CD4-positive, alpha-beta T cell (primary cell): ENCODE measurements at regions not wholly inside any gene's neighbourhood (a gene's known extent, or its start where the extent isn't known, plus 50 kb on each side); places are given as distances from the start of the nearest gene placed in this dataset.

ENCODE experiments used
- ATAC-seq: fragments of 200-7000 bp; cut with Tn5 transposase; one replicate; pipeline ENCODE4 v1.10.0; 2022; ENCODE audit warnings: mild to moderate bottlenecking; ENCODE audit not compliant: poor library complexity
- CTCF ChIA-PET: fragments of 350-600 bp; sonication (Branson Sonifier 250); formaldehyde crosslinking; loops from one replicate; lab custom pipeline; 2021; ENCODE audit warnings: antibody characterized with exemption, inconsistent platforms; lab: Charles Lee
- POLR2A ChIA-PET: fragments of 350-600 bp; sonication (Branson Sonifier 250); formaldehyde crosslinking; loops from one replicate; lab custom pipeline; 2021; ENCODE audit warnings: antibody characterized with exemption, inconsistent platforms; lab: Charles Lee
- DNase-seq, 14 experiments: peaks; one replicate each; pipeline ENCODE4 v3.0.0-alpha.2; 2013 to 2020; ENCODE audit warnings: mixed read lengths in 2 of 14
- H3K27ac ChIP-seq, 2 donors: one replicate each; pipeline versions ENCODE4 v1.5.1 to v1.7.0; 2013; ENCODE audit warnings: low read length in 2 of 2, low read depth in 1 of 2, mild to moderate bottlenecking in 1 of 2
- H3K27me3 ChIP-seq, 2 experiments: 1 replicate in 1 of 2; 2 replicates in 1 of 2; pipeline versions ENCODE4 v1.6.1 to v1.7.0; 2013; ENCODE audit warnings: low read length in 2 of 2, control low read depth in 1 of 2, mild to moderate bottlenecking in 1 of 2, moderate library complexity in 1 of 2; ENCODE audit not compliant: insufficient read depth in 2 of 2, control insufficient read depth in 1 of 2
- H3K36me3 ChIP-seq: one replicate; pipeline ENCODE4 v1.6.1; 2013; ENCODE audit warnings: low read length, control low read depth; ENCODE audit not compliant: insufficient read depth
- H3K4me1 ChIP-seq: one replicate; pipeline ENCODE4 v1.6.1; 2013; ENCODE audit warnings: low read length, control low read depth; ENCODE audit not compliant: insufficient read depth
- H3K4me3 ChIP-seq: one replicate; pipeline ENCODE4 v1.5.1; 2013; ENCODE audit warnings: mild to moderate bottlenecking, low read length, moderate library complexity
- H3K9me3 ChIP-seq, 2 experiments: 1 replicate in 1 of 2; 2 replicates in 1 of 2; pipeline versions ENCODE4 v1.6.1 to v1.7.0; 2013; ENCODE audit warnings: low read length in 2 of 2, mild to moderate bottlenecking in 2 of 2, control low read depth in 1 of 2, moderate library complexity in 1 of 2; ENCODE audit not compliant: control insufficient read depth in 1 of 2, insufficient read depth in 1 of 2
- H3K27ac Mint-ChIP-seq: one replicate; pipeline ENCODE4 v1.8.0; 2020; ENCODE audit warnings: mixed read lengths
- H3K27me3 Mint-ChIP-seq: one replicate; pipeline ENCODE4 v1.8.0; 2021; ENCODE audit warnings: mixed read lengths
- H3K36me3 Mint-ChIP-seq: one replicate; pipeline ENCODE4 v1.8.0; 2021; ENCODE audit warnings: low read depth, mixed read lengths
- H3K4me1 Mint-ChIP-seq: one replicate; pipeline ENCODE4 v1.8.0; 2021; ENCODE audit warnings: low read depth, mixed read lengths
- H3K4me3 Mint-ChIP-seq: one replicate; pipeline ENCODE4 v1.8.0; 2020; ENCODE audit warnings: mild to moderate bottlenecking, mixed read lengths
- H3K9me3 Mint-ChIP-seq: one replicate; pipeline ENCODE4 v1.8.0; 2020; ENCODE audit warnings: mixed read lengths
- CTCF ChIP-seq: fragments of 200-600 bp; IDR thresholded peaks from one replicate; pipeline ENCODE4 v1.8.0; 2022; ENCODE audit warnings: antibody characterized with exemption, mild to moderate bottlenecking
- intact Hi-C, 2 experiments: fragments of 100-400 bp; cut with DNase I in 1 of 2; cut with micrococcal nuclease in 1 of 2; formaldehyde crosslinking; loops; one replicate each; pipeline versions ENCODE4 v1.15.1 to v1.9.0; 2023 to 2025; cut with DNase I, micrococcal nuclease

GRCh38 chr13:57326532-57326931 is 159.5 kb downstream of the PRR20E start:
- H3K27me3 ChIP-seq: no peaks in the 10 kb centered on the region
- Mint-ChIP-seq H3K36me3 (no peaks in the 10 kb centered on the region), H3K9me3 (peaks cover 2% of the 10 kb centered on the region), H3K4me3 (no peak overlapping the region), H3K27me3 (no peaks in the 10 kb centered on the region), H3K4me1 (no peaks in the 10 kb centered on the region), H3K27ac (no peak overlapping the region)
- TF ChIP-seq CTCF: no peak
- intact Hi-C loops: no loop called here
- no peak overlapping the region for H3K4me3 ChIP-seq
- ATAC-seq (no peak), DNase-seq (no peak)
- no peaks in the 10 kb centered on the region for H3K4me1 ChIP-seq
- H3K9me3 ChIP-seq: no peaks in the 10 kb centered on the region
- H3K27ac ChIP-seq: no peak overlapping the region
- ChIA-PET CTCF (no interaction called here), POLR2A (no interaction called here)
- H3K36me3 ChIP-seq: no peaks in the 10 kb centered on the region

GRCh38 chr13:57340878-57341277 is 173.9 kb downstream of the PRR20E start:
- H3K36me3 Mint-ChIP-seq: no peaks in the 10 kb centered on the region

DNA sequence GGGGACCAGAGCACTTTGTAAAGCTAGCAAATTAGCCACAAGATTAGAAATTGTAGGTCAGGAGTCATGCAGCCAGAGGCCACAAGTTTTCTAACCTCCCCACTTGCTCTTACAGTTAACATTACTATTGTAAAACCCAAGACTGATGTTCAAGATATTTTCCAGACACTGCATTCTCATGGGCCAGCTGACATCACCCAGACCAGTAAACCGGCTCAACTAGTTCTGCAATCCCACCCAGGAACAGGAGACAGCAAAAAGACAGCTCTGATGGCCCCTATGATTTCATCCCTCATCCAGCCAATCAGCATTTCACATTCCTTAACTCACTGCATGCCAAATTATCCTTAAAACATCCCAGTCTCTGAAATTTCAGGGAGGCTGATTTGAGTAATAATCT is 178.5 kb downstream of the PRR20E start:
- intact Hi-C loops: no loop called here
- H3K36me3 Mint-ChIP-seq: no peaks in the 10 kb centered on the region

More at GRCh38 chr13:57340878-57341277, 173.9 kb downstream of the PRR20E start:
- Histone ChIP-seq H3K4me3 (no peak overlapping the region), H3K9me3 (no peaks in the 10 kb centered on the region), H3K4me1 (no peaks in the 10 kb centered on the region), H3K27ac (no peak overlapping the region), H3K36me3 (no peaks in the 10 kb centered on the region), H3K27me3 (no peaks in the 10 kb centered on the region)
- intact Hi-C loops: no loop called here
- no peak for DNase-seq
- Mint-ChIP-seq H3K4me1 (no peaks in the 10 kb centered on the region), H3K9me3 (peaks cover 2% of the 10 kb centered on the region), H3K4me3 (no peak overlapping the region), H3K27ac (no peak overlapping the region), H3K27me3 (no peaks in the 10 kb centered on the region)
- TF ChIP-seq CTCF: no peak
- POLR2A ChIA-PET: no interaction called here
- ATAC-seq: no peak
- CTCF ChIA-PET: no interaction called here

More for the DNA sequence above, 178.5 kb downstream of the PRR20E start:
- H3K4me1 ChIP-seq: no peaks in the 10 kb centered on the region
- no peaks in the 10 kb centered on the region for H3K27me3 ChIP-seq
- H3K9me3 Mint-ChIP-seq: peaks cover 10% of the 10 kb centered on the region
- H3K9me3 ChIP-seq: no peaks in the 10 kb centered on the region
- no peak for ATAC-seq
- H3K36me3 ChIP-seq: no peaks in the 10 kb centered on the region
- H3K4me1 Mint-ChIP-seq: no peaks in the 10 kb centered on the region
- no peak overlapping the region for H3K27ac ChIP-seq
- no peak for DNase-seq
- H3K27me3 Mint-ChIP-seq: no peaks in the 10 kb centered on the region
- H3K4me3 ChIP-seq: no peak overlapping the region
- ChIA-PET POLR2A (no interaction called here), CTCF (no interaction called here)
- TF ChIP-seq CTCF: no peak
- H3K27ac Mint-ChIP-seq: no peak overlapping the region
- H3K4me3 Mint-ChIP-seq: no peak overlapping the region
